T47D (cell line): ENCODE measurements at regions not wholly inside any gene's neighbourhood (a gene's known extent, or its start where the extent isn't known, plus 50 kb on each side); places are given as distances from the start of the nearest gene placed in this dataset.

Experiments
- DNase-seq, 2 experiments: peaks; one replicate each; pipeline versions ENCODE4 v3.0.0 to v3.0.0-alpha.2; 2011 to 2012; ENCODE audit warnings: low read depth in 1 of 2, low spot score in 1 of 2
- JUND ChIP-seq: IDR thresholded peaks from 2 replicates; pipeline ENCODE4 v1.6.1; 2012; ENCODE audit warnings: low read depth
- in situ Hi-C: cut with HindIII; loops from 2 replicates; pipeline ENCODE4 v1.10.0; 2016; ENCODE audit warnings: low sequenced_read_pairs, low pct_unique_long_range_greater_than_20kb

DNA sequence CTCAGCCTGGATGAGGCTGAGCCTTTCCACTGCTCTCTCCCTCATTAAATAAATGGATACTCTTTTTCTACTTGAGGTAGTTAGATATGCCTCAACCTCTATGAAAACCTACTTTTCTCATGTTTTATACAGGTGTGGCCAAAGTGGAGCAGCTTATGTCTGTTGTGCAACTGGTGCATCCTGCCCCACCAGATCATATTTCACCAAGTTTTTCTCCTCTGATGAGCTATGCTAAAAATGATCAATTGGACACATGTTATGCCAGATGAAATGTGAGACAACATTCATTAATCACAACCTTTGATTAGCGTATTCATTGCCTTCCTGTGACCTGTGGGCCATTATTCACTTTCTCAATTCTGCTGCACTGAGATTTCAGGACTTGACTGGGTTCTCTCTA, 106.9 kb upstream of the NEDD9 start:
- no peak for TF ChIP-seq JUND
- in situ Hi-C loops: no loop called here
- no peak for DNase-seq

DNA sequence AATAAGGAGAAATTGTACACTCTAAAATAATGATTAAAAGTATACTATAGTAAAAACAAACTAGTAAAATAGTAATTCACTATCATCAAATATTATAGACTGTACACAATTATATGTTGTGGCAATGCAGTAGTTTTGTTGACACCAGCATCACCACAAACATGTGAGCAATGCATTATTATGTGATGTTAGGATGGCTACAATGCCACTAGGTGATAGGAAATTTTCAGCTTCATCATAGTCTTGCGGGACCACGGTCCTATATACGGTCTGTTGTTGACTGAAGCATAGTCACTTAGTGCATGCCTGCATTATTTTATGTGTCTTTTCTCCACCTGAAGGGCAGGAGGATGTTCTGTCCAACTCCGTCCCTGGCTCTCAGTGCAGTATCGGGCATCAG, 104.8 kb upstream of the NEDD9 start:
- in situ Hi-C loops: no loop called here
- no peak for DNase-seq
- TF ChIP-seq JUND: no peak

DNA sequence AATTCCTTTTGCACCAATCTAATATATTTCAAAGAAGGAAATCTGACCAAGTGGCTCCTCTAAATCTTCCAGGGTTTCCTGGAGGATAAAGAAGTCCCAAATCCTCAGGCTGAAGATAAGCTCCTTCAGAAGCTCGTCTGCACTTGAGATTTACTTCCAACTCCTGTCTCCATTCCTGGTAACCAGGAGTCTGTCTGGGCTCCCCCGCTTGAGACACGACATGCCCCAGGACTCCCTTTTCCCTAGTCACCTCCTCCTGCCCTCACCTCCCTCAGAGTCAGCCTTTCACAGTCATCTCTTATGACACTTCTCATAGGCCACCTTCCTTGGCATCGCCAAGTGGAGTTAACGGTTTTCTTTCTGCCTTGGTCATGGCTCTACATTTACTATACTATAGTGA, 103.4 kb upstream of the NEDD9 start:
- in situ Hi-C loops: no loop called here
- DNase-seq: no peak
- no peak for TF ChIP-seq JUND

DNA sequence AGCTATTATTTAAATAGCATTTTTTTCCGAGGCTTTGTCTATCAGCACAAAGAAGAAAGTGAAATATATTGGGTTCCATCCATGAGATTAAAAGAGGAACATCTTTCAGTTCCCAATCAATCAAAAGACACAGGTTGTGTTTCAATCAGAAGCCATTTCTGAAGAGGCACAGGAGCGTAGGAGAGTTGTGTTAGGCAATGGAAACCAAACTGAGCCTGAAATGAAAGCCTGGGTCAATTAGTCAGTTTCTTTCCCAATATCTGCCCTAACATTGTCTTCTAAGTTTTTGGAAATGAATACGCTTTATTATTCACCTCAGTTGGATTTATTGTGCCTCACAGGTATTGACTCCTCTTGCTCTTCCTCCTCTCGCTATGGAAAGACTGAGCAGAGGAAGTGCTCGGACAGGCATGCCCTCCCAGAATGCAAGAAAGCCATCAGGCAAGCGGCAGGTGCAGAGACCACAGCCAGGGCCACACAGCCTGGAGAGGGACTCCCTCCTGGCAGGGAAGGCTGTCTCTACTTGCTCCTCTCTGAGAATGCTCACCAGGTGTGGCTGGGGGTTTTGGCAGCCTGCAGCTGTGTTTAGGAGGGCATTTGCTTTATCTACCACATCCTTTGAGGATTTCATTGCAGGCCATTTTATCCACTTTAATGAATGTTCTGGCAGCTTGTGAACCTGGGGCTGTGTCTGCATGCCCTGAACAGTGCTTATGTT, 100.8 kb upstream of the NEDD9 start:
- in situ Hi-C loops: no loop called here

DNA sequence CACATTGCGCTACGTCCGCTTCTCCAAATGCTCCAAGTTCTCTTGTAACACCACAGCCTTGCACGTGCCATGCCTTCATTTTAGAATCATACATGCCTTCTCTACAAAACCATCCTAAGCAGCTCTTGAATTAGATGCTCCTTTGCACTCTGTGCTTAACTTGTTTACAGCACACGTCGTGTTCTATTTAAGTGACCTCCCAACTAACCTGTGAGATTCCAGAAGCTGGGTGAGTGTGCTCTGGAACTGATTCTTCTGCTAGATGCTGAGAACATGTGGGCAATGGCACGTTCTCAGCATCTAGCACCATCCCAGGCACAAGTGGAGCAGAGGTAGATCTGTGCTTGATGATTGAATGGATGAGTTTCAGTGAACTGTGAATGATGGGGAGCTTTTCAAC, 100.0 kb upstream of the NEDD9 start:
- no peak for TF ChIP-seq JUND
- DNase-seq: no peak
- in situ Hi-C loops: no loop called here

More for the DNA sequence above, 100.8 kb upstream of the NEDD9 start:
- no peak for TF ChIP-seq JUND
- DNase-seq: no peak

DNA sequence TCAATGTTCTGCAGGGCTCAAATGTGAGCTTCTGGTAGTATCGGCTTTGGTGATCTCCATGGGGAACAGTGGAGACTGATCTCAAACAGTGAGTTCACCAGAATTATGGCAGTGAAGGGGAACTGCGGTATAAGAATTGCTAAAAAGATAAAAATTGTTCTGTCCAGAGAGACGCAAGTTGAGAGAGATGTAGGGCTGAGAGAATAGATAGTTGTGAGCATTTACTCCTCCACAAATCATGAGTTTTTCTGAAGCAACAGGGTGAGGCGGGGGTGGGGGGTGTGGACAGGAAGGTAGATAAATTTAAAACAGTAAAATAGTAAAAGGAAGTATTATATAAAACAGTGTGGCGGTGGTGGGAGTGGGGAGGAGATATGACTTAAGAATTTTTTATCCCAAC, 98.6 kb upstream of the NEDD9 start:
- in situ Hi-C loops: no loop called here
- DNase-seq: no peak
- no peak for TF ChIP-seq JUND

DNA sequence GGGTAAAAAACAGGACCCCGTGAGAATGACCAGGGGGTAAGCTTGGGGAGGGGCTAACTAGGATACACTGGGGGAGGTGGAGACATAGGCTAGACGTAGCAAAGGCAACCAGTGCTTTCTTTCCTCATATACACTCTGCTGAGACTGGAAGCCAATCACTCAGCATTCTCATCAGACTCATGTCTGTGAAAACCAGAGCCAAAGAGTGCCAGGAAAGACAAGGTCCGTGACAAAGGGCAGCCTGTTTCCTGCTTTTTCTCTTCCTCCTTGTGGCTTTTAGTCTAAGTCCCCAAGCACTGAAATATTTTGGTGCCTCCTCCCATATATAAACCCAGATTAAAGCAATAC, 97.9 kb upstream of the NEDD9 start:
- in situ Hi-C loops: no loop called here
- no peak for TF ChIP-seq JUND
- DNase-seq: no peak

DNA sequence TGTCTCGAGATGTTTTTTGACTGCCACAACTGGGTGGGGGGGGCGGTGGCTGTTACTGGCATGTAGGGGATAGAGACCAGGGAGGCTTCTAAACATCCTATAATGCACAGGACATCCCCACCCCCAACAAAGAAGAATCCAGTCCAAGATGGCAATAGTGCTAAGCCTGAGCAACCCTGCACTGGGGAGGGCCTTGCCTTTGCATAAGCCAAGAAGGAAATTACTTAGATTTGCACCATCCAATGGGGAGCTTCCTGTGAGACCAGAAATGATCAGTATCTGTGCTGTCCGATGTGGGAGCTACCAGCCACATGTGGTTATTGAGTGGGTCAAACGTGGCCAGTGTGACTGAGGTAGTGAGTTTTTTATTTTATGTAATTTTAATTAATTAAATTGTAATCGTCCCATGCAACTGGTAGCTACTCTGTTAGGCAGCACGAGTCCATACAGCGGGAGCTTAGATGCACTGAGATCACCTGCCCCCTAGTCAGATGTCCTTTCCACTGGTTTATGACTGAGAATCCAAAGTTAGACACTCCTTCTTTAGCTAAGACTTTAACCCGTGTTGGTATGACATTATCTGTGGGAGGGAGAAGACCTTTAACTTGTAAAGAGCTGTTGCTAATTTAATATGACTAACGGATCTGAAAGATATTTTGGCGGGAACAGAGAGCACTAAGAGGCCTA, 97.4 kb upstream of the NEDD9 start:
- TF ChIP-seq JUND: no peak
- in situ Hi-C loops: no loop called here
- no peak for DNase-seq

DNA sequence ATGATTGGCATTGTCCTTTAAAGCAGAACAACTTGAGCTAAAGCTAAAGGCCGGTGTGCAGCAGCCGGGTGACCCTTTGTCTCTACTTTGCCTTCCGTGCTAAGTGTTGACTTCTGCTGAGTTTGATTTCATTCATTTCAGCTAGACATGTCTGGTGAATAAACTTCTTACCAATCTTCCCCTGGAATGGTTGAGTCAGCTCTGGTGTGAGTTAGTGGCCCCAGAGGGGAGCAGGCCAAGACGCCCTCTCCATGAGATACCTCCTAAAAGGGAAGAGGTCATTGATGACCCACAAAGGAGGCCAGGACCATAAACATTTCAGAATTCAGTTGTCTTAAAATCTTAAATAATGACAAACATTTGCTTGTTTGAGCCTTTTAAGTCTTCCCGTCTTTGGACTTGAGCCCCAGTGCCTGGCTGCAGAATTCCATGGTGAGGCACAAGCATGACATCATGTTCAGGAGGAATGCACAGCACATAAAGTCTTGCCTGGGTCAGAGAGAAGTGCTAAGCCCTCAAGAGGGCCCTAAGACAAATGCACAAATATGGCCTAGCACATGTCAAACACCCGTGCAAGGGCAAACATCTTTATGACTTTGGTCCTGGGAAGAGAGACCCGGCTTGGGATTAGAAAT, 96.3 kb upstream of the NEDD9 start:
- no peak for TF ChIP-seq JUND
- in situ Hi-C loops: no loop called here
- peak in 1 of 2 experiments; percentile 6 for DNase-seq

DNA sequence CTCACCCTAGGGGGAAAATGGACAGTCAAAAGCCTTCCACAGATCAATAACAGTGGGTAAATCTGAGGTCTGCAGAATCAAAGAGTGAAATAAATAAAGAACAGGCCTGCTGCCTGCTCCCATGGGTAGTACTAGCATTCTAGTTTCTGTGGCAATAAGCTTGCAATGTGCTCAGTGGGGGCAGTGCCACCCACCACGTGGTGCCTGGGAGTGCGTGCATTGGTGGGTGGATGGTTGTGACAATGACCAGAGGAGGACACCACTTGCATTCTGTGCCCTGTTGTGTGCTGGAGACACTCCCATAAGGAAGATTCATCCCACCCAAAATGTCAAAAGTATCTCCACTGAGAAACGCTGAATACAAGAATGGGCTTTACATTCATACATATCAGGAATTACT, 95.5 kb upstream of the NEDD9 start:
- no peak for DNase-seq
- in situ Hi-C loops: no loop called here
- no peak for TF ChIP-seq JUND

DNA sequence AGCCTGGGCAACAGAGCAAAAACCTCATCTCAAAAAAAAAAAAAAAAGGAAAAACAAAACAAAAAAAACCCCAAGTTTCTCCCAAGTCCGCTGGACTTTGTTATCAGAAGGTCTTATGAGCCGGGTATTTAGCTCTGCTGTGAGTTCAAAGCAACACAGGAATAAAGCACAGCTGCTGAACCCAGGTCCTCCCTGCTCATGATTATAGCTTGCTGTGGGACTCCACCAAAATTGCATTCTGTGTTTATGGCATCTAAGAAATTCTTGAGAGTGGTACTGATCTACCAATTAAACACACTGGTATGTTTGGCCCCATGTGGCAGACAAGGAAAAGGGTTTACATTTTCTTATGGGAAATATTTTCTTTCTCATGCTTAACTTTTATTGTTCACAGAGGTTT, 93.6 kb upstream of the NEDD9 start:
- in situ Hi-C loops: no loop called here
- no peak for TF ChIP-seq JUND
- no peak for DNase-seq

DNA sequence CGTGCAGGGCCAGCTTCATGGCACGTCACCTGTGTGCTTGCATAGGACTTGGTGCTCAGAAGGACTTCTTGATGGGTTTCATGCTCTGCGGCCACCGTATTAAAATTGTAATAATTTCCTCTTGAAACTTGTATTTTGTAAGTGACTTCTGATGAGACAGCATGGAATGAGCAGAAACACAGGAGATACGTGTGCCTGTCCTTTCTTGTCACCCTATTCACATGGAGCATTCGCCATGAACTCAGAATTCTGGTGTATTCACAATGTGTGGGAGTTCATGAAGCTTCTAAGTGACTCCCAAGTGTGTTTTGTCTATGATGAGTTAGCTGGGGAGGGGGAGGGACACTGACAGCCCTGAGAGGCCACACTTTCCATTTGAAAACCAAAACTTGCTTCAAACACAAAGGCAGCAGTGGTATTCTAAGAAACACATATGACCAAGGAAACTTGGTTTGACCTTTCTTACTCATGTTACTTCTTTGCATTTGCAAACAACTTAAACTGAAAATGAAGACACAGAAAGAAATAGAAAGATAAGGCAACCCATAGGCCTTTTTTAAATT, 92.1 kb upstream of the NEDD9 start:
- no peak for DNase-seq
- in situ Hi-C loops: no loop called here
- no peak for TF ChIP-seq JUND
